ENCODE measurements at regions not wholly inside any gene's neighbourhood (a gene's known extent, or its start where the extent isn't known, plus 50 kb on each side); places are given as distances from the start of the nearest gene placed in this dataset.

- TF ChIP-seq CTCF (IDR thresholded peaks at IDR 0.05; ENCODE audit: poor library complexity), result no peak
- no peak for TF ChIP-seq EZH2 (IDR thresholded peaks at IDR 0.05; ENCODE audit: borderline replicate concordance)
These were observed 279.8 kb downstream of the TNS1 start for GRCh38 chr2:217722883-217723472.
